Left colon (tissue), 2 donors: ENCODE measurements at regions not wholly inside any gene's neighbourhood (a gene's known extent, or its start where the extent isn't known, plus 50 kb on each side); places are given as distances from the start of the nearest gene placed in this dataset.

Experiments used
- ATAC-seq: fragments of 200-7000 bp; cut with Tn5 transposase; one replicate; pipeline ENCODE4 v1.9.1; 2020; ENCODE audit warnings: mild to moderate bottlenecking, moderate library complexity
- DNase-seq, 2 donors: peaks; one replicate each; pipeline ENCODE4 v3.0.0-alpha.2; 2020
- intact Hi-C, 2 donors: fragments of 100-400 bp; cut with DNase I in 1 of 2; cut with micrococcal nuclease in 1 of 2; formaldehyde crosslinking; loops; one replicate each; pipeline versions ENCODE4 v1.11.2 to v1.14.0; 2022; cut with DNase I, micrococcal nuclease
- donor health status: DM: no; HTN: no; CAD: no.
- donor health status: DM: yes; HTN: yes; CAD: no.

DNA sequence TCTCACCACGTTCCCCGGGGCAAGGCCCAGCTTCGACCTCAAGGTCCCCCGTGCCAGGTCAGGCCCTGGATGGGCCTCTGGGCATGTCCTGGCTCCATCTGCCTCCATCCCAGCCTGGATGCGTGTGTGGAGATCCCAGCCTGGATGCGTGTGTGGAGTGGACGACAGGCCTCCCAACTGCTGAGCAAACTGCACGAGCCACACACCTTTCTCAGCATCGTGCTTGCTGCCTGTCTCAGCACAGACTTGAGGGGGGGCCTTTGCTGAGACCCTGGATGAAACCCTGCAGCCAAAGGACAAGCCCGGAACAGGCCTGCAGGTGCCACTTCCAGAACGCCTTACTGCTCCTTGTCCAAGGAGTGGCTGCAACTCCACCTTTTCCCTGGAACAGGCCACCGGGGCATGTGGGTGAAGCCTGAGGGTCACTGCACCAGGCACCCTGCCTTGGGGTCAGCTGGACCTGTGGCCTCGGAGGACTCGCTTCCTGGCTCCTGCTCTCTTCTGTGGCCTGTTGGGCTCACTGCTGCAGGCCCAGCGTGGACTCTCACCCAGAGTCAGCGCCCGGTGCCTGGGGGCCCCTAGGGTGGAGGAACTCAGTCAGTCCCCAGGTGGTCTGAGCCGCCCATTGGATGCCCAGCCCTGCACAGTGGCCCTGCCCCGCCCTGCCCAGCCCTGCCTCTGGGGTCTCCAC lies 176.0 kb downstream of the KIF26A start:
- ATAC-seq (no peak), DNase-seq (peak; percentile 1 to 15)
- intact Hi-C loops = no loop called here

DNA sequence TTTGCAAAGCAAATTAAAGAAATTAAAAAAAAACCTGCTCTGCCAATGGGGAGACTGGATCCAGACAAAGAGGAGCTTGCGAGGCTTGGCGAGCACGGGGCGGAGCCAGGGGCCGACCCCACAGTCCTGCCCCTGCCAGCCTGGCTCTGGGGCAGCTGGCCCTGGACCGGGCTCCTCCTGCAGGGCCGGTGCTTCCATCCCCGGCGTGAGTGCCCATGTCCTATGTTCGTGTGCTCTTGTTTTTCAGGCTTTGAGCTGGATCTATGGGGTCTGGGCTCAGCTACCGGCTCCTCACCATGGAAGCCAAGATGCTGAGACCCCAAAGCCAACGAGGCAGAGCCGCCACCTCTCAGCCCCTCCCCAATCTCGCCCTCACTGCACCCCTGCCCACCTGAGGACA lies 176.8 kb downstream of the KIF26A start:
- intact Hi-C loops = no loop called here
- ATAC-seq (no peak), DNase-seq (peak in 1 of 2 donors; percentile 0)

DNA sequence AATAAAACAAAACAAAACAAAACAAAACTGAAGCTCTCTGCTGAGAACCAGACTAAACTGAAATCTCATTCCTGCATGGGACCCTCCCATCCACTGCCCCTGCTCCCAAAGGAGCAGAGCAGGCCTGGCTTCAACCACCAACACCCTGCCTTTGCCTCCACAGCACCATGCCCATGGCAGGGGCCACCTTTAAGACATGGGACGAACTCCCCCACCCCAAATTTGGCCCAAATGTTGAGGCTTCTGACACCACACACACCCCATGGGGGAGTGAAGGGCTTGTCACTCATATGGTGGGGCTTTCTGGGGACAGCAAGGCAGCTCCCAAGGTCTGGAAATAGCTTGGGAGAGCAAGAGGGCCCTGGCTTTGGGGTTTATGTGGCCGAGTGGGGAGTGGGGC lies 177.2 kb downstream of the KIF26A start:
- DNase-seq (peak in 1 of 2 donors; percentile 0), ATAC-seq (no peak)
- intact Hi-C loops = no loop called here

DNA sequence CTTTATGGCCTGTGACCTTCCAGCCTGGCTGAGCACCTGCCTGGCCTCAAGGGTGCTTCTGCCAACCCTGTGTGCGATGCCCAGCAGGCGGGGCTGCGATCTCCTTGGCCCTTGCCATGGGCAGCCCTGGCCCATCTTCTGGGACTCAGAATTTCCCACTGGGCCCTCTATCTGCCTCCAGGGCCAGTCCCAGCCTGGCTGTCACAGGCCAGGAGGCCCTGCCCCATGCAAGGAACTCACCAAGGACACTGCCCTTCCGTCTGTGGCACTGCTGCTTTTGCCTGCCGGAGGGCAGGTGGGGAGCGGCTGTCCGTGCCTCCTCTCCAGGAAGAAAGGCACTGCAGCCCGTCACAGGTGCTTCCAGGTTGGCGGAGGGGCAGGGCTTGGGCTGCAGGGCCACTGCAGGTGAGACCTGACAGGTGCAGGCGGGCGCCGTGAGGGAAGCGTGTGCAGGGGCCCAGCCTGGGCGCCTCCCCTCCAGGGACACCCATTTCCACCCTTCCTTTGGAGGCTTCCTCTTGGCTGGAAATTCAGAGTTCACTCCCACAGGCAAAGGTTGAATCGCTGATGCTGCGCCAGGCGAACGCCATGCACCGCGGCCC lies 177.8 kb downstream of the KIF26A start:
- intact Hi-C loops = no loop called here
- ATAC-seq (peak; percentile 91), DNase-seq (peak; percentile 62 to 67)

DNA sequence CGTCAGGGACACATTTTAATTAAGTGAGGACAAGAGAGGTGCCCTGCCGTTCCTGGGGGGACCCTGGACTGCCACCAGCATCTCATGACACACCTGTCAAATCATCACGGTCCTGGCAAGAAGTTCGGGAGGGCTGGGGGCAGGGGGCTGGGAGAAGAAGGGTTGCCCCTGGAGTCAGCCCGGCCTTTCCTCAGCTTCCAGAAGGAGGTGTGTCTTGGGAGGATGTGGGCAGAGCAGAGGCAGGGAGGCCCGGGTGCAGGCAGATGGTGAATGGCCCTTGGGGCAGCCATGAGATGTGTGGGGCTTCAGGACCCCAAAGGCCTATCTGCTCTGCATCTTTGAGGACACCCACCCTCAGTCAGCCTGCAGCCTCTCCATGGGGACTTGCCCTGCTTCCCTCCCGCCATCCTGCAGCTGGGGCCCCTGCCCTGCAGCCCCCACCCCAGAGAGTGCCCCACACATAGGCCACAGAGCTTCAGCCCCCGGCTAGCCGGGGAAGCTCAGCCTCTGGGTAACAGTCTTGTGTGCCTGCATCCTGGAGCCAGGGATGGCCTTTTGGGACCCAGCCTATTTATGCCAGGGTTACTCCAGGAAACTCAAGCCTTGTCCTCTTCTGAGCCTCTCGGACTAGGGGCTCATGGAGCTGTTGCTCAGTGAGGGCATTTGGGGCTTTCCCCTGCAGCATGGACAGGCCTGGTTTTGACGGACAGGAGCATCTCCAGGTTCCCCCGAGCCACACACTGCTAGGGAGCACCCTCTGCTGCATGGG lies 178.5 kb downstream of the KIF26A start:
- DNase-seq = peak; percentile 3 to 12
- peak; percentile 29 for ATAC-seq
- intact Hi-C loops = no loop called here

DNA sequence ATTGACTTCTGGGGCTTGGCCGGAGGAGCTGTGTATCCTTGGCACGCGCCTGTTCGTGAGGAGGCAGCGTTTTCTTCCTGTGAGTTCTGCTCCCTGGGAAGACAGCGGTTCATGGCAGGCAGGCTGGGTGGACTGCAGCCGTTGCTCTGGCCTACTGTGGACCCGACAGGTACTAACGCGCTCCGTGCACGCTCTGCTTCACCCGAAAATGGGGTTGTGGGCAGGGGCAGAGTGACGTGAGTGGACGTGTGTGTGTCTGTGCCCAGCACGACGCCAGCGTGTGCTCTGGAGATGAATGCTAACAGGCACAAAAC lies 179.1 kb downstream of the KIF26A start:
- ATAC-seq (no peak), DNase-seq (peak; percentile 1 to 16)
- intact Hi-C loops = no loop called here

DNA sequence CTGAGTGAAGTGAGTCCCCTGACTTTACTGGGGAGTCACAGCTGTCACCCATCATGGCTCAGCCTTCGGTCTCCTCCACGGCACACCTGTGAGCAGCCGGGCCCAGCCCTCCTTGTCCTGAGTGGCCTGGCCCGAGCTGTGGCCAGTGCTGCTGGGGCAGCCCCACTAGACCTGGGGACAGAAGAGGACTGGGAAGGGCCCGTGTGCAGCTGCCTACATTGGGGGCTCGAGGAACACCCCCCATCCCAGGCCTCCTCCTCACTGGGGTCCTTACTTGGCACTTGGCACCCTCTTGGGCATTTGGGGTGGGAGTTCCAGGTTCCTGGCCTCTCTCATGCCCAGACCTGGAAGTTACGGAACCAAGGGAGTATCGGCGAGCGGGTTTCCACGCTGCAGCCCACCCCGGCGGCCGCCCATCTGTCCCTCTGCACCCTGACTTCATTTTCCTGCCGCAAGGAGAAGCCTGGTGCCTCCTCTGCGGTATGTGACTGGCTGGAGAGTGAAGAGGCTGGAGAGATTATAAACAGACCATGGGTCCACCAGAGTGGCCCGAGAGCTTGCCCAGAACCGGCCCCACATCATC lies 179.7 kb downstream of the KIF26A start:
- intact Hi-C loops = no loop called here
- ATAC-seq (no peak), DNase-seq (peak in 1 of 2 donors; percentile 1)

DNA sequence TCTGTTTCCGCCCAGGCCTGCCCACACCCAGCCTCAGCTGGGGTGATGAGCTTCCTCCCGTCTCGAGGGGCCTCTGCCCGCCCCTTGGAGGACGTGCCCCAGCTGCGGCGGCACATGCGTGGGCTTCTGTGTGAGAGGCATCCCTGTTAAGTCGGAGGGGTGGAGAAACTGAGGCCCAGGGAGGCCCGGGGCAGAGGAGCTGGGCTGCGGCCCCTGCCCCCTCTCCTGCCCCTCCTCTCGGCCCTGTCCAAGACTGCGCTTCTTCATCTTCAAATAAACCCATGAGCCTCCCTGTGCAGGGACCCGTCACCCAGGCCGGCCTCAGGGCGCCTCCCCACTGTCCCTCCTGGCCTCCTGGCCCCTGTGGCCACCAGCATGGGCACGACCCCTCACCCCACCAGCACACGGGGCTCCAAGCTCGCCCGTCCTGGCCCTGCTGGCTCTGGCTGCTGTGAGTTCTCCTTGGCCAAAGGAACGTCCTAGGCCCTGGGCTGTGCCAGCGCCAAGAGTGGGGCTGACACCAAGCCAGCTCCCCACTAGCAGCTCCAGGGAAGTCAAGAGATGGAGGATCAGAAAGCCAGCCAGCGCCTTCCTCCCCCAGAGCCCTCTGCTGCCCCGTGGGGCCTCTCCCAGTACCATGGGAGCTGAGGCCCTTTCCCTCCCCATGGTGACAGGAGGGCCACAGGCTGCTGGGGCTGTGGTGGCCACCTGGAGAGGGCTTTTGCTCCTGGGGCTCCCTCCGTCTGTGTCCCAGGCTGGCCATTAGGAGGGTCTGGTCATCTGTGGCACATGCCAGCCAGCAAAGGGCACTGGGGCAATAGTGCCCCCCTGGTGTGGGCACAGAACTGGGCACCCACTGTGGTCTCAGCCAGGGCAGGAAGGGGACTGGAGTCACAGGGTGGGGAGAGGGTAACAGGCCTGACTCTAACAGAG lies 180.4 kb downstream of the KIF26A start:
- DNase-seq (peak; percentile 6 to 25), ATAC-seq (no peak)
- intact Hi-C loops = no loop called here

DNA sequence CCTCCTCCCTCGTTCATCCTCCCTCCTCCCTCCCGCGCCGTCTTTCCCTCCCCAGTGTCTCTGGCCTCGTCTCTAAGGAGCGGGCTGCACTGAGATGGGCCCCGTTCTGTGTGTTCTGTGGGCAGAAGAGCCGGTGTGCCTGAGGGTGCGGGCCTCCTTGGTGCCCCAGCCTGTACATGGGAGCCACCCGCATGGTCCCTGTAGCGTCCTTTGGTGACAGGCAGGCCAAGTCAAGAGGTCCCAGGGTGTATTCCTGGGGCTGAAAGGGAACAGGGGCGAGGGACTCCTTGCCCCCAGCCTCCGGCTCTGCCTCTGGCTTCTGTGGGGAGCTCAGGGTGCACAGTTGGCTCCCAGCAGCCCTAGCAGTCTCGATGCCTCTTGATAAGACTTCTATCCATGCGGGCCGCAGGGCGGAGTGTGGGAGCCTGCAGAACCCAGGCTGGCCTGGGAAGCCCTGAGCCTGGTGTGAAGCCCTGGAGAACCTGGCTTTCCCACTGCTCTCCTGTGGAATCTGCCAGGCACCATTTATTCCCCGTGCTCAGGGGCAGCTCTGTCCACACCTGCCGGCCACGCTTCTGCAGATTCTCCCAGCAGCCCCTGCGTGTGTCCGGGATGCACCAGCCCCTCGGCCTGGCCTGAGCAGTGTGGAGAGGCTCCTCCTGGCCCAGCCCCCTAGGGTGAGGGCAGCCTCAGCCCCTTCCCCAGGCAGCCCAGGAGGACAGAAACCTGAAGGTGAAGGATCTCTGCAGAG lies 181.3 kb downstream of the KIF26A start:
- intact Hi-C loops = no loop called here
- peak; percentile 4 to 22 for DNase-seq
- no peak for ATAC-seq

DNA sequence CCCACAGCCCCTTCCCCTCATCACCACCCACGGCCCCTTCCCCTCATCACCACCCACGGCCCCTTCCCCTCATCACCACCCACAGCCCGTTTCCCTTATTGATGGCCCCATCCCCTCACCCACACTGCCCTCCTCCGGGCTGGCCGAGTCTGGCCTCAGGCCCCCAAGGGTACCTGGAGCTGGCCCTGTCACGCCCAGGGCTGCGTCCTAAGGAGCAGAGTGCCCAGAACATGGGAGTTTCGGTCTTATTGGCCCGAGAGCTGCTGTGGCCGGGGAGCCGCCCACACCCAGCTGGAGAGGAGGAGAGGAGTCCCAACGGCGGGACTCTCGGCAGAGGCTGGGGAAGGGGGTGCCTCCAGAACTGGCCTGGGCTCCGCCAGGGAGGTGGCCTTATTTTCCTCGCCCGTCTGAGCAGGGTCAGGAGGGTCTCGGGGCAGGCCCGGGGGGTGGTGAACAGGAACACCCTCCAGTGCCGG lies 182.3 kb downstream of the KIF26A start:
- peak; percentile 10 for ATAC-seq
- DNase-seq = peak; percentile 9 to 24
- intact Hi-C loops = no loop called here

DNA sequence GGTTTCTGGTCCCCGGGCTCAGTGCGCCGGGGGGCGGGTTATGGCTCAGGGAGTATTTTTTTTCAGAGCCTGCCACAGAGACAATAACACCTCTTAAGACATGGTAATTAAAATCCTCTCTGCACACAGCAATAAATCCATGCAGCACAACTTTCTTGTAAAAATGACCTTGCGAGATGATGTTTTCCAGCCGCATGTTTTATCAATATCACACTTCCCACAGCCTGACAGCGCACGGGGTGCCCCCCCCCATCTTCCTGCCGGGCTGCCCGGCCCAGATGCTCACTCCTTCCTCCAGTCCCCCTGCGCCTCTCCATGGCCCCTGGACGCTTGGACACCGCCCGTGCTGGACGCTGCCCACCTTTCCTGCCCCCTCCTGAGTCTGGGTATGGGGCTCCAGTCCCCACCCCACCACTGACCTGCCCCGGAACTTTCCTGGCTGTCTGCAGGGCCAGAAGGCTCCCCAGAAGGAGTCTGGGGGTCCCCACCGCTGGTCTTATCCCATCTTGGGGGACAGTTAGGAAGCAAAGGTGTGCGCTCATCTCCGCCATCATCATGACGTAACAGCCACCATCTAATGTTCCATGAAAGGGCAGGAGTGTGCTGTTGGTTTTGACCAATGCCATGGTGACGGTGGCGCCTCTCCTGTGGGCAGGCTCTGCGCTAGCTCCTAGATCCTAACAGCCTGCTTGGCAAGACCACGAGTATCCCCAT lies 182.9 kb downstream of the KIF26A start:
- intact Hi-C loops = no loop called here
- ATAC-seq (no peak), DNase-seq (peak; percentile 21 to 22)

DNA sequence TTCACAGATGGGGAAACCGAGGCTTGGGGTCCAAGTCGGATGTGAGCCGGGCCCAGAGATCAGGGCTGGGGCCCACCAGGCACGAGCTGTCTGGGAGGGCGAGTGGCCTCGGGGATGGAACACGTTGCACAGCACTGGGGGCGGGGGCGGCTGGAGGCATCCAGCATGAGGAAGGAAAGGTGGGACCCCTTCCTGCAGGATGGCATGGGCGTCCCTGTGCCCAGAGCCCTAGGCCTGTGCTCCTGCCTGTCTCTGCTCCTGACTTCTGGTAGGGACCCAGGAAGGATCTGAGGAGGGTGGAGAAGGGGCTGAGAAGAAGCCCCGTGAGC lies 183.4 kb downstream of the KIF26A start:
- intact Hi-C loops = no loop called here
- DNase-seq (no peak), ATAC-seq (no peak)

DNA sequence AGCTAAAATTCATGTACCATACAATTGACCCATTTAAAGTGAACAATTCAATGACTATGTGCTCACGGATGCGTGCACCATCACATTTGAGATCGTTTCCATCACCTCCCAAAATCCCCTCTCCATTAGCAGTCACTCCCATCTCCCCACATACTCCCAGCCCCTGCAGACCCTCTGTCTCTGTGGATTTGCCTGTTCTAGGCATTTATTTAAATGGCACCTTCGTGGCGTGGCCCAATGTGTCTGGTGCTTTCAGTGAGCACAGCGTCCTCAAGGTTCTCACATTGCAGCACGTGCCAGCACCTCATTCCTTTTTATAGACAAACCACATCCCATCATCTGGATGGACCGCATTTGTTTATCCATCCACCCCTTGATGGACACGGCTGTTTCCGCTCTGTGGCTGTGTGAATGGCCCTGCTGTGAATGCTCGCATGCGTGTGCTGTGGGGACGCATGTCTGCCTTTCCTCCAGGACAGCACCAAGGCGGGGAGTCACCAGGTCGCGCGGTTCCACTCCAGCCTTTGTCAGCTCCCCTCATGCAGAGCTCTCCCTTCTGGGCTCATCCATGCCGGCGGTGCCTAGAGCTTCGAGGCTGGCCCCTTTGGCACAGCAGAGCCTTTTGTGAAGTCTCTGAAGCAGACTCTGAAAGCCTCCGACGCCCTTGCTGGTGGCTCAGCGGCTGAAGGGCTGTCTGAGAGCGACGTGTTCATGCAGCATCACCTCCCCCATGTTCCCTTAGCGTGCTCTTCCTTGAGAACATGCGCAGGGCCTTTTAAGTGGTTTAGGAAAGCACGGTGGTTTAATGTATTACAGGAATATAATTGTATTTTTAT lies 184.4 kb downstream of the KIF26A start:
- DNase-seq = peak; percentile 18 to 33
- peak; percentile 85 for ATAC-seq
- intact Hi-C loops = no loop called here

DNA sequence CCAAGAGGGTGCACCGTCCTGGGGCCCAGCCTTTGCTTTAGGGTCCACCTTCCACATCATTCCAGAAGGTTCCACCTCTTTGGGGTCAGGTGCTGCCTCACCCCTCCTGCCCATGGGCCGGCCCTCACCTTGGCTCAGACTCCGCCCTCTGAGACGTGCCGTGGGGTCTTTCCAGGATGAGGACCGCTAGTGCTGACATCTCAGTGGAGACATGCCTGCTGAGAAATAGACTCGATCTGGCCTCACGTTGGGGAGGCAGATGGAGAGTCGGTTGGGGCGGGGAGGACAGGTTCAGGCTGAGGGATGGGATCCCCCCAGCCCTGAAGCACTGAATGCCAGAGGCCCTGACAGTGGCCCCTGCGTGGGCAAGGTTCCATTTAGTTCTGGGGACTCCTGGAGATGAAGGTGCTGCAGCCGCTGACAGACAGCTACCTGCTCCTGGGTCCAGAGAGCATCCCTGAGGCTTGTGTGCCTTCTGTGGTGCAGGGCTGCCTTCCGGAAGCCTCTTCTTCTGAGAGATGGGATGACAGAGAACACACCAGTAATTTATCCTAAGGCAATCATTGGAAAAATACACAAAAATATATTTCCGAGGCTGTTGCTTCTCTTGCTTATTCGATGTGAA lies 185.3 kb downstream of the KIF26A start:
- ATAC-seq = no peak
- peak in 1 of 2 donors; percentile 10 for DNase-seq
- intact Hi-C loops = no loop called here

DNA sequence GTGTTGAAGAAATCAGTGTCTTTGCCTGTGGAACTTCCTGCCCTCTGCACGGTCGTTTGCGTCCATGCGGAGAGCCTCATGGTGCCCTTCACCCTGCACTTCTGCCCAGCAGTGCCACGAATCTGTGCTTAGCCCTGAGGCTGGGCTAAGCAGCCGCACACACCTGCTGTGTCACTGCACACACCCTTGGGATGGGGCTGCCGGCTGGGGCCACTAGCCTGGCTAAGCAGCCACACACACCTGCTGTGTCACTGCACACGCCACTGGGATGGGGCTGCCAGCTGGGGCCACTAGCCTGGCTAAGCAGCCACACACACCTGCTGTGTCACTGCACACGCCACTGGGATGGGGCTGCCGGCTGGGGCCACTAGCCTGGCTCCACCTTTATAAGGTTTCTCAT lies 188.5 kb downstream of the KIF26A start:
- intact Hi-C loops = no loop called here
- DNase-seq = peak in 1 of 2 donors; percentile 5
- peak; percentile 42 for ATAC-seq

DNA sequence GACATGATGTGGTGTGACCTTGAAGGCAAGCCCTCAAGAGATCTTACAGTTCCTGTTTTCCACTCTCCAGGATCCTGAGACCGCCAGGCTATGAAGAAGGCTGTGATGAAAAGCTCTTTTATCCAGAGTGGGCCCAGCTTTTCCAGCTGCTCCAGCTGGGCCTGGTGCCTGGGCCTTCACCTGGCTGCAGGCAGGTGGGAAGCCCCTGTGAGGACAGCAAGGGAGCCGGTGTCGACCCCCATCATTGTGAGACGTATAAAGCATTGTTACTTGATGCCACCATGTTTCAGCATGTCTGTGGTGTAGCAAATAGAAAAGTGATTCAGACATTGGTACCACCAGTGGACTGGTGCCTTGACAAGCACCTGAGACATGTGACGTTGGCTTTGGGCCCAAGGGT lies 190.2 kb downstream of the KIF26A start:
- no peak for ATAC-seq
- no peak for DNase-seq
- intact Hi-C loops = no loop called here
